NT2/D1 (cell line): ENCODE measurements at regions not wholly inside any gene's neighbourhood (a gene's known extent, or its start where the extent isn't known, plus 50 kb on each side); places are given as distances from the start of the nearest gene placed in this dataset.

Experiments used
- SUZ12 ChIP-seq: IDR thresholded peaks from 2 replicates; pipeline ENCODE4 v1.6.1; 2011; ENCODE audit not compliant: insufficient read length, insufficient read depth; ENCODE audit errors: extremely low read depth
- YY1 ChIP-seq: IDR thresholded peaks from 2 replicates; pipeline ENCODE4 v1.6.1; 2011; ENCODE audit not compliant: insufficient read length, insufficient read depth
- ZNF274 ChIP-seq: IDR thresholded peaks from 2 replicates; pipeline ENCODE4 v1.6.1; 2011; ENCODE audit warnings: mild to moderate bottlenecking, low read depth, low read length

GRCh38 chr10:129043691-129044090, 423.4 kb upstream of the MGMT start:
- no peak for TF ChIP-seq ZNF274
- no peak for TF ChIP-seq YY1
- TF ChIP-seq SUZ12, result no peak
